NK-92 (cell line): ENCODE measurements at regions not wholly inside any gene's neighbourhood (a gene's known extent, or its start where the extent isn't known, plus 50 kb on each side); places are given as distances from the start of the nearest gene placed in this dataset.
"Not testable (repeated sequence)": the region's sequence is repeated elsewhere in the genome, so short reads cannot be mapped to it uniquely, and the experiment has no call there.

Experiments
- DNase-seq: peaks from one replicate; lab custom pipeline; 2025; ENCODE audit not compliant: unreplicated experiment; lab: John Stamatoyannopoulos, UW

GRCh38 chr6:27547157-27548075, 74.5 kb upstream of the ZNF184 start:
- DNase-seq, result no peak

DNA sequence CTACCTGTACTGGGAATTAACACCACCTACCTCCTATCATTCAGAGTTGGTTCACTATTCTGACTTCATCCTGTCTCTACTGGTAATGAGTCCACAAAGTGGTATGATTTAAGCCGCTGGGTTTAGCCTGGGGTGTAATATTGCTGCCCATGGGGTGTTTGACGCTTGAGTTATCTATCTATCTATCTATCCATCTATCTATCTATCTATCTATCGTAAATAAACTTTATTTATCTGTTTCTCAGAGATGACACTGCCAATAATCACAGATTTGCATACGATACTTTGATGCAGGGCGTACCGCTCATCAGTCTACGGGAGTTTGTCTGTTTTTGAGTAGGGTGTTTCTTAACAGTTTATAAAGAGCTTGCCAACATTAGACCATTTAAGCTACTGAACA, 73.6 kb upstream of the ZNF184 start:
- DNase-seq, result no peak

DNA sequence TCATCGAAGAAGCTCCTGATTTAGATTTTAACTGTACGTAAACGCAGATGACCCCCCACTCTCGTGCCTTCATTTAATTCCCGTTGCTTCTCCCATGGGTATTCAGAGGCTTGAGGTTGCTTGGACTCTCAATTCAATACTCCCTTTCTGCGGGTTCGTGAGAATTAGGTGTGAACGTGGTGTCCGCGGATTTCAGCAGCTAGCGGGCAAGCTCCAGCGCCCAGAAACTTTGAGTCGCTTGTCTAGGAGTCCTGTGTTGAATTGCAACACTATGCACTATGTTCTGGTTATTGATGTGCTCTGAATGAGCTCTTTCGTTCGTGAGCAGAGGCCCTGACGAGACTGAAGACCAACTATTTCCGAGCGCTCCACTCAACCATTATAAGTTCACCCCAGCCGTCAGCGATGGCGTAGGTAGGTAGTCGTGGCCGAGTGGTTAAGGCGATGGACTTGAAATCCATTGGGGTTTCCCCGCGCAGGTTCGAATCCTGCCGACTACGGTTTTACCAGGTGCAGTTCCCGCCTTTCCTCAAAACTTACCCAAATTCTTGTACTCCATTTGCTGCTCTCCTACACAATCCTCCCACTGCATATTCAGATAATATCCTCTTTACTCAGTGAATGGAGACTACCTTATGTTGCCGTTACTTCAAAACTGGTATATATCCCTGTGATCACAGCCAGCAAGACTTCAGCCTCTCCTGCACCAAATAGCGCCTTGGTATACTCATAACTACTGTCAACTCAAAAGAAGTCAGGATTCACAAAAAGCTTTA, 72.6 kb upstream of the ZNF184 start:
- no peak for DNase-seq

DNA sequence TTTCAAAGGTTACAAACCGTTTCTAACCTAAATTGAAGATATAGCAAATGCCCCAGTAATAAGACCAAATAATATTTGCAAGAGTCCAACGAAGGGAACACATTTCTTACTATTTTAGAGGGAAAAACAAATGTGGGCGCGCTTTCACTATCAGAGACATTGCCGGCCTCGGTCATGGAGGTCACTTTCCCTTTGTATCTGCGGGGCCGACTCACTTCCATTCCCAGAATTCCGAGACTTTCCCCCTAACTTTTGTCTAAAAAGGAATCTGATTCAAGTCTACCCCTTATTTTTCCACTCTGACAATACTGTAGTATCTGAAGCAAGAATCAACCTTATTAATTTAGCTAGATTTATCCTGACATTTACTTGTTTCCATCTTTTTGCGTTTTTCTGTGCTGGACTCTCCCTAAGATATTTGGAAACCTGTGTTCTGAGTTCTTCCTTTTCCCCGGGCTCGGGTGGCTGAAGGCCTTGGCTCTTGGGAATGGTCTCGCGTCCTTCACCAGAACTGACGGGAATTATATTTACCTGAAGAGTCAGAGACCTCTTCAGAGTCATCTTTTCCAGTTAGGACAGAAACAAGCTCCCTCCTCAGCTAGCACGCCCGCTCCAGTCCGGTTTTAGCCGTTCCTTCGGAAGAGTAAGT, 71.8 kb upstream of the ZNF184 start:
- DNase-seq, result no peak

- DNase-seq, result not testable (repeated sequence)
These were observed 71.2 kb upstream of the ZNF184 start for GRCh38 chr6:27544135-27544534.

DNA sequence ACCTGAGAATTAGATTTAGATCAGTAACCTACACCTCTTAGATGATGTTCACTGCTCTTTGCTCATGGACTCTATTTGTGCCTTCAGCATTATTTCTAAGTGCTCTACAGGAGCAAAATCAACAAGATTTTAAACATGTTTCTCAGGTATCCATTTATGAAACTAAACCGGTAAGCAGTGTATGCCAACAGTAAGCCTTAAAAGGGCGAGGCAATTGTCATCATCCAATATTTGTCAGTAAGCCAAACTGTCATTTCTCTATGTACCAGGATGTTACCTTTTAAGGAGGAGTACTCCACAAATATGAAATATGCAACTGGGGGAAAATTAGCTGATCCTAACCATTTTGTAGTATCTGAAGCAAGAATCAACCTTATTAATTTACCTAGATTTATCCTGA, 69.6 kb upstream of the ZNF184 start:
- no peak for DNase-seq

DNA sequence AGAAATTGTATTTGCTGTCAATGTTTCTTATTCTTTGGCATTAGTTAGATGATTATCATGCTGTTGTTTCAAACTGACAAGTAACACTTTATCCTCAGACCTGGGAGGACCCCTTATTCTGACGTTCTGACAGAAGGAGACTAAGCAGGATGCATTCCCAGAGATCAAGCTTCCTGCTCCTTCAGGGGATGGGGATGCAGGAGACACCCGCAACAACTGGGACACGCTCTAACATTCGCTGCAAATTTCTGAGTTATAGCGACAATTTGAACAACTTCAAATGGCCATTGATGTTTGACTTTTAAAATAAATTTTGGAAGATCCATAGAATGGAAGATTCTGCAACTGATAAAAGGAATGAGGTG, 69.0 kb upstream of the ZNF184 start:
- DNase-seq, result no peak

DNA sequence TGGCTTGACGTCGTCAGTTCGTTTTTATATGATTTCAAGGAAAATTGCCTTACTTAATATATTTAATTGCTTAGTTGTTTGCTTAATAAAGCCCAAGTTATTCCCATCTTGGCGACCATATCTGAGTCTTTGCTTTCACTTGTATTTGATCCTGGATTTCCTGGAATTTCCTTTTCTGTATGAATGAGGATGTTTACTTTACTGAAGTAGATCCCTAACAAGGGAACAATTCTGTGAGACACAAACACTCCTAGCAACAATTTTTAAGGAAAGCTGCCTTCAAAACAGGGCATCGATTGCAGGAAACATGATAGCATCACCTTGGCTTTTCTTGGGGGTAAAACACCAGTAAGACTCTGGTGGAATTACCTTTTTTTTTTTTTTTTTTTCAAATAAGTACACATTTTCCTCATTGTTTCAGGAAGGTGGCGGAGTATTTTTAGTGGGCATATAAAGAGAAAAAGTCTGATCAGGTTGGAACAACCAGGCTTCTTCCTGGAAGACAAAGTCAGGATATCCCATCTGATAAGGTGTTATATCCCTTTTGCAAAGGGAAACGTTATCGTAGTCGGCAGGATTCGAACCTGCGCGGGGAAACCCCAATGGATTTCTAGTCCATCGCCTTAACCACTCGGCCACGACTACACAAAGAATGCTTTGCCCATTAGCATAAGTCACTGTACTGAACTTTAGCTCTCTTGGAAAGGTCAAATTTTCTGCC, 68.5 kb upstream of the ZNF184 start:
- DNase-seq, result no peak

DNA sequence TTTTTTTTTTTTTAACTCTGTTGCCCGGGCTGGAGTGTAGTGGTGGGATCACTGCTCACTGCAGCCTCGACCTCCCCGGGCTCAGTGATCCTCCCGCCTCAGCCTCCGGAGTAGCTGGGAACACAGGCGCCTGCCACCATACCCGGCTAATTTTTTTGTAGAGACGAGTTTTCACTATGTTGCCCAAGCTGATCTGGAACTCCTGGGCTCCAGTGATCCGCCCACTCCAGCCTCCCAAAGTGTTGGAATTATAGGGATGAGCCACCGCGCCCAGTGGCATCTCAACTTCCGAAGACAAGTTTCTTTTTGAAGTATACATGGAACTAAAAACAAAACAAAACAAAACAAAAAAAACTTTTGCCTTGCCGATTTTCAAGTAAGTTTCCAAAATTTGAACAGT, 66.6 kb upstream of the ZNF184 start:
- DNase-seq, result no peak

DNA sequence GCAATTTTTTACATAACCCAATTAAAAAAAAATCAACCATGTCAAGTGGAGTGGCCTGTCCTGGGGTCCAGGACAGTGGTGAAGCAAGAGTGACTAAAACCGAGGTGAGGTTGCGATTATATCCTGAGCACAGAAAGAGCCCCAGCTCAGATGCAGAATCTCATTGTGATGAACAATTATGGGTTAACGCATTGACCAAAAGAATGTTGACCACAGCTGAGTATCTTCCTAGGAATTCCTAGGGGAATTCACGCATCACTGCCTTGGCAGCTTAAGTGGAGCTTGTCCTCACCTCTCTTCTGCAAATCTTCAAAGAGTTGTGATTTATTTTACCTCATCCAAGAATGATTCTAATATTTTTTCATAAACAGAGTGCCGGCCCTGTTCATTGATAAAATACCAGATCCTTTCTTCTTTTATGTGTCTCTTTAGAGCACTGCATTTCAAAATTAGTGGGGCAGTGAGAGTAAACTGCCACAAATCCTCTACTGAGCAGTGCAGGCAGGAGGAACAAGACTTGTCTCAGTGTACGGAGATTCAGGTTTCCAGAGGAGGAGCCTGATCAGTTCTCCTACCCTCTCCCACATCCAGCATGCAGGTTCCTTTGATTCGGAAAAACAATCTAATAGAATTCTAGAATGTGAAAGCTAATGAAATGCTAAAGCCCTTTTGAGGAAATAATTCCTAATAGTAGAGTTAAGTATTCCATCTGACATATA, 60.1 kb upstream of the ZNF184 start:
- no peak for DNase-seq

DNA sequence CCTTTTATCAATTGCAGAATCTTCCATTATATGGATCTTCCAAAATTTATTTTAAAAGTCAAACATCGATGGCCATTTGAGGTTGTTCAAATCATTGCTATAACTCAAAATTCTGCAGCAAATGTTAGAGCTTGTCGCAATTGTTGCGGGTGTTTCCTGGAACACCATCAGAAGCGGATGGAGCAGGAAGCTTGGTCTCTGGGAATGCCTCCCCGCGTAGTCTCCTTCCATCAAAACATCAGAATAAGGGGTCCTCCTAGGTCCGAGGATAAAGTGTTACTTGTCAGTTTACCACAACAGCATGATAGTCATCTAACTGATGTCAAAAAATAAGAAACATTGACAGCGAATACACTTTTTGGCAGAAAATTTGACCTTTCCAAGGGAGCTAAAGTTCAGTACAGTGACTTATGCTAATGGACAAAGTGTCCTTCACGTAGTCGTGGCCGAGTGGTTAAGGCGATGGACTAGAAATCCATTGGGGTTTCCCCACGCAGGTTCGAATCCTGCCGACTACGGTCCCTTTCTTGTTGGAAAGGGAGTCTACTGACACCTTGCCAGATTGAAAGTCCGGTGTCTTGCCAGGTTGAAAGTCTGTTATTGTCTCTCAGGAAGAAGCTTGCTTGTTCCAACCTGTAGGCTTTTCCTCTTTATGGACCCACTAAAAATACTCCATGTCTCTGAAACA, 59.0 kb upstream of the ZNF184 start:
- DNase-seq, result no peak

DNA sequence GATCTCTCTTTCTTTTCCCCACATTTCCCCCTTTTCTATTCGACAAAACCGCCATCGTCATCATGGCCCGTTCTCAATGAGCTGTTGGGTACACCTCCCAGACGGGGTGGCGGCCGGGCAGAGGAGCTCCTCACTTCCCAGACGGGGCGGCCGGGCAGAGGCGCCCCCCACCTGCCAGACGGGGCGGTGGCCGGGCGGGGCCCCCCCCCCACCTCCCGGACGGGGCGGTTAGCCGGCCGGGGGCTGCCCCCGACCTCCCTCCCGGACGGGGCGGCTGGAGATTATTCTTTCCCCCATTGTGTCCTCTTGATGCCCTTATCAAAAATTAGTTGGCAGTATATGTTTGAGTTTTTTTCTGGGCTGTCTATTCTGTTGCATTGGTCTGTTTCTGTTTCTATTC, 56.9 kb upstream of the ZNF184 start:
- not testable (repeated sequence) for DNase-seq

DNA sequence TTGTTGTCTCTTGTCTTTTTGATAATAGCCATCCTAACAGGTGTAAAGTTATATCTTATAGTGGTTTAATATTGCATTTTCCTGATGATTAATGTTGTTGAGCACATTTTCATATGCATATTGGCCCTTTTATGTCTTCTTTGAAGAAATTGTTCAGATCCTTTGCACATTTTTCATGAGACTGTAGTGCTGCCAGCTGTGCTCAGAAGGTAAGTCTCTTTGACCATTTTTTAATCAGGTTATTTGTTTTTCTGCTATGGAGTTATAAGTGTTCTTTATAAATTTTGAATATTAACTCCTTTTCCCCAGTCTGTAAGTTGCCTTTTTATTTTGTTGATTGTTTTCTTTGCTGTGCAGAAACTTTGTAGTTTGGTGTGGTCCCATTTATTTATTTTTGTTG, 55.8 kb upstream of the ZNF184 start:
- DNase-seq, result no peak
